Esophagus muscularis mucosa (tissue), 4 donors: ENCODE measurements at regions not wholly inside any gene's neighbourhood (a gene's known extent, or its start where the extent isn't known, plus 50 kb on each side); places are given as distances from the start of the nearest gene placed in this dataset.

Experiments
- EP300 ChIP-seq: sonication (generic); formaldehyde crosslinking; IDR thresholded peaks from one replicate; pipeline ENCODE4 v1.6.1; 2017; ENCODE audit warnings: antibody characterized with exemption
- POLR2A ChIP-seq: fragments of 450-650 bp; IDR thresholded peaks from one replicate; pipeline ENCODE4 v1.6.1; 2017; ENCODE audit warnings: antibody characterized with exemption, moderate library complexity, mild to moderate bottlenecking, low read depth
- POLR2AphosphoS5 ChIP-seq, 2 donors: sonication (generic); formaldehyde crosslinking; IDR thresholded peaks; one replicate each; pipeline ENCODE4 v1.6.1; 2017; ENCODE audit warnings: antibody characterized with exemption in 2 of 2
- TF ChIP-seq, protein P1 (sequence below), 3 experiments: fragments of 200-600 bp in 2 of 3; fragments of 450-650 bp in 1 of 3; sonication (generic) in 2 of 3; IDR thresholded peaks; one replicate each; pipeline ENCODE4 v1.5.1; 2017 to 2019; ENCODE audit warnings: antibody characterized with exemption in 3 of 3, mild to moderate bottlenecking in 2 of 3, moderate library complexity in 1 of 3

DNA sequence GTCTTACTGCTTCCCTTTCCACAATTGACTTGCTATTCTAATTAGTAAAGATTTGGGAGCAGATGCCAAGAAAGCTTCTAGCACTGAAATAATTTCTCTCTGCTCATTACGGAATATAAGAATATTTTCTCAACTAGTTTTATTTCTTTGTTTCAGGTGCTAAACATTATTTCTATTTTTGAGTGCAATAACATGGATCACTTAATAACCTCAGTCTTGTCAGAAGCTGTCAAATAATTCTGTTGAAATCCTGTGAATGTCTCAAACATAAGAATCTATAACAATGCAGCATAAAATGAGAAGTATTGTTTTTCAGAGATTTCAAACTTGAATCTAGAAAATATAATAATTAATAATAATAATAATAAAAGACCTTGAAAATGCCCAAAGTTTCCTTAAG lies 1221.0 kb downstream of the DSC3 start:
- TF ChIP-seq POLR2A (no peak), EP300 (no peak), POLR2AphosphoS5 (IDR thresholded peaks at IDR 0.05) (no peak)
- TF ChIP-seq, protein P1, sequence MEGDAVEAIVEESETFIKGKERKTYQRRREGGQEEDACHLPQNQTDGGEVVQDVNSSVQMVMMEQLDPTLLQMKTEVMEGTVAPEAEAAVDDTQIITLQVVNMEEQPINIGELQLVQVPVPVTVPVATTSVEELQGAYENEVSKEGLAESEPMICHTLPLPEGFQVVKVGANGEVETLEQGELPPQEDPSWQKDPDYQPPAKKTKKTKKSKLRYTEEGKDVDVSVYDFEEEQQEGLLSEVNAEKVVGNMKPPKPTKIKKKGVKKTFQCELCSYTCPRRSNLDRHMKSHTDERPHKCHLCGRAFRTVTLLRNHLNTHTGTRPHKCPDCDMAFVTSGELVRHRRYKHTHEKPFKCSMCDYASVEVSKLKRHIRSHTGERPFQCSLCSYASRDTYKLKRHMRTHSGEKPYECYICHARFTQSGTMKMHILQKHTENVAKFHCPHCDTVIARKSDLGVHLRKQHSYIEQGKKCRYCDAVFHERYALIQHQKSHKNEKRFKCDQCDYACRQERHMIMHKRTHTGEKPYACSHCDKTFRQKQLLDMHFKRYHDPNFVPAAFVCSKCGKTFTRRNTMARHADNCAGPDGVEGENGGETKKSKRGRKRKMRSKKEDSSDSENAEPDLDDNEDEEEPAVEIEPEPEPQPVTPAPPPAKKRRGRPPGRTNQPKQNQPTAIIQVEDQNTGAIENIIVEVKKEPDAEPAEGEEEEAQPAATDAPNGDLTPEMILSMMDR (IDR thresholded peaks at IDR 0.05), result no peak
